SH-SY5Y (cell line): ENCODE measurements at regions not wholly inside any gene's neighbourhood (a gene's known extent, or its start where the extent isn't known, plus 50 kb on each side); places are given as distances from the start of the nearest gene placed in this dataset.

Experiments used
- GATA2 ChIP-seq: IDR thresholded peaks from 2 replicates; pipeline ENCODE4 v1.6.1; 2011; ENCODE audit warnings: mild to moderate bottlenecking, low read depth, low read length
- GATA3 ChIP-seq: IDR thresholded peaks from 2 replicates; pipeline ENCODE4 v1.6.1; 2011; ENCODE audit warnings: low read depth, mild to moderate bottlenecking, low read length, moderate library complexity

- TF ChIP-seq GATA2 (no peak), GATA3 (no peak)
These were observed 176.1 kb upstream of the CEP162 start for GRCh38 chr6:84403545-84403944.
